Muscle of leg (tissue), 3 donors: ENCODE measurements at regions not wholly inside any gene's neighbourhood (a gene's known extent, or its start where the extent isn't known, plus 50 kb on each side); places are given as distances from the start of the nearest gene placed in this dataset.

Experiments used
- DNase-seq: peaks from one replicate; pipeline ENCODE4 v3.0.0; 2013
- H3K27ac ChIP-seq: one replicate; pipeline ENCODE4 v1.5.1; 2013; ENCODE audit warnings: mild to moderate bottlenecking, low read length, control low read depth
- H3K27me3 ChIP-seq: one replicate; pipeline ENCODE4 v1.6.1; 2013; ENCODE audit warnings: low read length; ENCODE audit not compliant: control insufficient read depth, insufficient read depth
- H3K36me3 ChIP-seq: one replicate; pipeline ENCODE4 v1.6.1; 2013; ENCODE audit warnings: low read length; ENCODE audit not compliant: control insufficient read depth, insufficient read depth
- H3K4me1 ChIP-seq: one replicate; pipeline ENCODE4 v1.6.1; 2013; ENCODE audit warnings: low read length; ENCODE audit not compliant: control insufficient read depth, insufficient read depth
- H3K4me3 ChIP-seq: one replicate; pipeline ENCODE4 v1.5.1; 2013; ENCODE audit warnings: low read length, control low read depth
- H3K9me3 ChIP-seq: replicated peaks from 2 replicates; pipeline ENCODE4 v1.6.1; 2013; ENCODE audit warnings: low read depth, low read length; ENCODE audit not compliant: control insufficient read depth
- WGBS: methylation state at CpG from one replicate; pipeline ENCODE4 v1.1.5; 2013; ENCODE audit warnings: missing lambda C conversion rate; ENCODE audit not compliant: insufficient coverage; 5-methylcytosine and 5-hydroxymethylcytosine counted together

GRCh38 chr2:221677688-221678087 lies 105.6 kb upstream of the EPHA4 start:
- no CpG with 5 or more reads among the region's 1 CpG for WGBS
- H3K9me3 ChIP-seq, result no peaks in the 10 kb centered on the region
- H3K4me3 ChIP-seq, result no peak overlapping the region
- H3K4me1 ChIP-seq, result no peaks in the 10 kb centered on the region
- H3K27ac ChIP-seq, result no peak overlapping the region
- no peak for DNase-seq
- H3K27me3 ChIP-seq, result no peaks in the 10 kb centered on the region
- no peaks in the 10 kb centered on the region for H3K36me3 ChIP-seq

- no peak overlapping the region for H3K27ac ChIP-seq
- no peaks in the 10 kb centered on the region for H3K36me3 ChIP-seq
- DNase-seq, result no peak
- no peaks in the 10 kb centered on the region for H3K9me3 ChIP-seq
- H3K4me1 ChIP-seq, result no peaks in the 10 kb centered on the region
- no CpG with 5 or more reads among the region's 6 CpGs for WGBS
- H3K27me3 ChIP-seq, result no peaks in the 10 kb centered on the region
- H3K4me3 ChIP-seq, result no peak overlapping the region
These were observed 104.6 kb upstream of the EPHA4 start for GRCh38 chr2:221676566-221677172.

GRCh38 chr2:221675201-221675908 lies 103.3 kb upstream of the EPHA4 start:
- H3K4me1 ChIP-seq, result no peaks in the 10 kb centered on the region
- WGBS, result no CpG with 5 or more reads among the region's 5 CpGs
- no peaks in the 10 kb centered on the region for H3K9me3 ChIP-seq
- no peak overlapping the region for H3K4me3 ChIP-seq
- H3K27me3 ChIP-seq, result no peaks in the 10 kb centered on the region
- no peaks in the 10 kb centered on the region for H3K36me3 ChIP-seq
- DNase-seq, result no peak
- H3K27ac ChIP-seq, result no peak overlapping the region

- Histone ChIP-seq H3K27me3 (no peaks in the 10 kb centered on the region), H3K27ac (no peak overlapping the region), H3K9me3 (no peaks in the 10 kb centered on the region), H3K36me3 (no peaks in the 10 kb centered on the region), H3K4me3 (no peak overlapping the region), H3K4me1 (no peaks in the 10 kb centered on the region)
- WGBS, result no CpG with 5 or more reads among the region's 4 CpGs
- DNase-seq, result no peak
These were observed 102.3 kb upstream of the EPHA4 start for GRCh38 chr2:221674446-221674845.

- H3K9me3 ChIP-seq, result no peaks in the 10 kb centered on the region
- DNase-seq, result no peak
- no peak overlapping the region for H3K27ac ChIP-seq
- no peaks in the 10 kb centered on the region for H3K27me3 ChIP-seq
- H3K4me1 ChIP-seq, result no peaks in the 10 kb centered on the region
- no peak overlapping the region for H3K4me3 ChIP-seq
- H3K36me3 ChIP-seq, result no peaks in the 10 kb centered on the region
- WGBS, result no CpG with 5 or more reads among the region's 1 CpG
These were observed 101.1 kb upstream of the EPHA4 start for GRCh38 chr2:221673248-221673647.

- H3K4me3 ChIP-seq, result no peak overlapping the region
- no CpG with 5 or more reads among the region's 4 CpGs for WGBS
- no peak for DNase-seq
- H3K27me3 ChIP-seq, result no peaks in the 10 kb centered on the region
- no peaks in the 10 kb centered on the region for H3K36me3 ChIP-seq
- H3K27ac ChIP-seq, result no peak overlapping the region
- no peaks in the 10 kb centered on the region for H3K4me1 ChIP-seq
- H3K9me3 ChIP-seq, result no peaks in the 10 kb centered on the region
These were observed 99.4 kb upstream of the EPHA4 start for GRCh38 chr2:221671515-221671914.

- H3K4me1 ChIP-seq, result no peaks in the 10 kb centered on the region
- no CpG with 5 or more reads among the region's 3 CpGs for WGBS
- no peaks in the 10 kb centered on the region for H3K27me3 ChIP-seq
- no peak for DNase-seq
- H3K9me3 ChIP-seq, result no peaks in the 10 kb centered on the region
- H3K4me3 ChIP-seq, result no peak overlapping the region
- no peaks in the 10 kb centered on the region for H3K36me3 ChIP-seq
- H3K27ac ChIP-seq, result no peak overlapping the region
These were observed 90.7 kb upstream of the EPHA4 start for GRCh38 chr2:221662689-221663391.

- H3K36me3 ChIP-seq, result no peaks in the 10 kb centered on the region
- no peaks in the 10 kb centered on the region for H3K4me1 ChIP-seq
- no peak overlapping the region for H3K4me3 ChIP-seq
- DNase-seq, result no peak
- no peak overlapping the region for H3K27ac ChIP-seq
- no peaks in the 10 kb centered on the region for H3K27me3 ChIP-seq
- no peaks in the 10 kb centered on the region for H3K9me3 ChIP-seq
- no CpG with 5 or more reads among the region's 1 CpG for WGBS
These were observed 85.7 kb upstream of the EPHA4 start for GRCh38 chr2:221657806-221658205.

- Histone ChIP-seq H3K27ac (no peak overlapping the region), H3K9me3 (no peaks in the 10 kb centered on the region), H3K27me3 (no peaks in the 10 kb centered on the region), H3K4me1 (no peaks in the 10 kb centered on the region), H3K36me3 (no peaks in the 10 kb centered on the region), H3K4me3 (no peak overlapping the region)
- no CpG with 5 or more reads among the region's 3 CpGs for WGBS
- no peak for DNase-seq
These were observed 83.2 kb upstream of the EPHA4 start for GRCh38 chr2:221655300-221655699.

- Histone ChIP-seq H3K27ac (no peak overlapping the region), H3K27me3 (no peaks in the 10 kb centered on the region), H3K9me3 (no peaks in the 10 kb centered on the region), H3K36me3 (no peaks in the 10 kb centered on the region), H3K4me1 (no peaks in the 10 kb centered on the region), H3K4me3 (no peak overlapping the region)
- no CpG with 5 or more reads among the region's 1 CpG for WGBS
- no peak for DNase-seq
These were observed 81.1 kb upstream of the EPHA4 start for GRCh38 chr2:221653182-221653581.
